ENCODE measurements at regions not wholly inside any gene's neighbourhood (a gene's known extent, or its start where the extent isn't known, plus 50 kb on each side); places are given as distances from the start of the nearest gene placed in this dataset.
"Not testable (repeated sequence)": the region's sequence is repeated elsewhere in the genome, so short reads cannot be mapped to it uniquely, and the experiment has no call there.

DNA sequence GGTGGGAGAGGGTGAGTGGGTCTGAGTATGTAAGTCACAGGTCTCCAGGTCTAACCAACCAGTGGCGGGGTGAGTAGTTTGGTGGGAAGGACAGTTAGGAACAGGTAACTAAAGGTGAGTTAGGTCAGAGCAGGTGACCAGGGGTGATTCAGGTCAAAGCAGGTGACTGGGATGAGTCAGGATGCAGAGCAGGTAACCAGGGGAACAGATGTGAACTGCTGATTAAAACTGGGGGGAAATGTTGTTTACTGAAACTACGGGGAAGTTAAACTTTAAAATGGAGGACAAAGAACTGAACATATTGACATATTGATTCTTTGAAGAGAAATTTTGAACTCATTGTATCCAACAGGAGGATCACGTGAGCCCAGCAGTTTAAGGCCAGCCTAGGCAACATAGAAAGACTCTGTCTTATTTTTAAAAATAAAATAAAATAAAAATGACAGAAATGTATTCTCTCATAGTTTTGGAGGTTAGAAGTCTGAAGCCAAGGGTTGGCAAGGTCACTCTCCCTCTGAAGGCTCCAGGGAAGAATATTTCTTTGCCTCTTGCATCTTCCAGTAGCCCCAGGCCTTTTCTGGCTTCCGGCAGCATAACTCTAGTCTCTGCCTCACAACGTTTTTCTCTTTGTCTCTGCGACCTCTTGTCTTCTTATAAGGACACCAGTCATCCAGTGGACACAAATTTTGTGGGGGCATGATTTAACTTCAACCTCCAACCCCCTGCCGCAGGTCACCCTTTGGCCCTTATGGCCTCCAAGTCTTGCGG is 64.3 kb upstream of the TINAGL1 start:
- no peak for DNase-seq

DNA sequence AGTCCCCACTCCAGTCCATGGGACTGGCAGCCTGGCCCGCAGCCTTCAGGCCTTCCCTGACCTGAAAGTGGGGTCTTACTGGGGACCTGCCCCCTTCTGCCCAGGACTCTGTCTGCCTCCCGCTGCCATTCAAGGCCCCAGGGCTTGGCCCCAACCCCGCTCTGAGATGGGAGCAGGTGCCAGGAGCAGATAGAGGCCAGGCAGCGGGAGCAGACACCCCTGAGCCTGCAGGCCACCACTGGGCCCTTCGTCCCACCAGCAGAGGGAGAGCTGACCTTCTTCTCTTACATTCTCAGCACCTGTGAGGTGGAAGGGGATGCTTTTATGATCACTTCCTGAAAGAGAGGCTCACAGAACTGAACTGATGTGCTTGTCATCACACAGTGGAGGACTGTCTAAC is 62.2 kb upstream of the TINAGL1 start:
- no peak for DNase-seq

DNA sequence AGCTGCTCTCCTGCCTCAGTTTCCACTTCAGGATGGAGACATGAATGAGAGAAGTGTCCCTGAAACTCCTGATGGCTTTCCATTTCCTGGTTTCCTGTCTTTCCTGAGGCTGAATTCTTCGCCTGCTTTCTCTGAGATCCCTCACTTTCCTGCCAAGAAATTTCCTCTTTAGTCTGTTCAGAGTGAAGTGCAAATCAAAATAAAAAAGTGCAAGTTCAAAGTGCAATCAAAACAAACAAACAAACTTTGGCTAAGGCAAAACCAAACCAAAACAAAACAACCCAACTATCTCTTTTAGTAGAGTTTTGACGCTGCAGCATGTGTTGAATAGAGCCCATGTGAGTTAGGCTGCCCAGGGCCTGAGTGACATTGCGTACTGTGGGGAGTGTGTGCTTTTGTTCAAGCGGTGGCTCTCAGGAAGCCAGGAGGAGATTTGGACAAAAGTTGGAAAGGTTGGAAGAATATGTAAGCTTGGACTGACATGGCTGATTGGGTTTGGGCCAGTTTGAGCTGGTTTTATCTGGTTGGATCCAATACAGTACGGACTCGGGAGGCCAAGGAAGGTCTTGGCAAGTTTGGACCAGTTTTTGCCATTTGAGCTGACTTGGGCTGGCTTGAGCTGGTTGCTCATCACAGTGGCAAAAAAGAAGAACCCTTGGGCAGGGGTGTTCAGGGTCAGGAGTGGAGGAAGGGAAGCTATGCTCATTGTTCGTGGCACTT is 61.1 kb upstream of the TINAGL1 start:
- no peak for DNase-seq

DNA sequence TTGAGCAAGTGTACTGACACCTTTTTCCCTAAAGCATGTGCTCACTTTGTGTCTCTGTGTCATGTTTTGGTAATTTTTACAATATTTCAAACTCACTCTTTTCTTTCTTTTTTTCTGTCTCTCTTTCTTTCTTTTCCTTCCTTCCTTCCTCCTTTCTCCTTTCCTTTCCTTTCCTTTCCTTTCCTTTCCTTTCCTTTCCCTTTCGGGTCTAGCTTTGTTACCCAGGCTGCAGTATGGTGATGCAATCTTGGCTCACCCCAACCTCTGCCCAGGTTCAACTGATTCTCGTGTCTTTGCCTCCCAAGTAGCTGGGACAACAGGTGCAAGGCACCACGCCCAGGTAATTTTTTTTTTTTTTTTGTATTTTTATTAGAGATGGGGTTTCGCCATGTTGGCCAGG is 60.4 kb upstream of the TINAGL1 start:
- DNase-seq, result no peak

DNA sequence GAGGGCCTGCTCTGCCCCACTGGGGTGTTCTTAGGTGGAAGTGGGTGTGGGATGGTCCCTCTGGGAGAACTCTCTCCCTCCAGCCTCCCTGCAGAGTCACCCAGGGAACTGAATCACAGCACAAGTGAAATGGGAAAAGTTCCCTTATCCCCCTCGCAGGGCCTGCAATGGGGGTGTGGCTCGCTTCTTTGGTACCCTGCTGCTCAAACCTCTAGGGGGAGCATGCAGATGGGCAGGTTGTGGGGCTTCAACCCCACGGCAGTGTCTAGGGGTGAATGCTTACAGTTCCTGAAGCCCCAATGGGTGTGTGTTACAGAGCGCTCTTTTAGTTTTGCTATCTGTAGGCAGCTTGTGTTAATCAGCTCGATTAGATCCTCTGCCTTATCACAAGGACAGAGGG is 59.0 kb upstream of the TINAGL1 start:
- DNase-seq, result no peak

DNA sequence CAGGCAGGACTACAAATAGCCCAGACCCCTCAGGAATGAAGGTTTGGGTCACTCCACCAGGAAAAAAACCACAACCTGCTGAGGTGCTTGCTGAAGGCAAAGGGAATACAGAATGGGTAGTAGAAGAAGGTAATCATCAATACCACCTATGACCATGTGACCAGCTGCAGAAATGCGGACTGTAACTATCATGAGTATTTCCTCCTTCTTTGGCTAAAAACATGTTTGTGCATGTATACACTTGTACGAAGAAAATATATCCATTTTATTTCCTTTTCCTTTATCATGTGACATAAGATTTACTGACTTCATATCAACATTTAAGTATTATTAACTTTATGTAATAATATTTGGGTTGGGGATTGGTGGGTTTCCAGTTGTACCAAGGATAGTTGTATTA is 58.3 kb upstream of the TINAGL1 start:
- DNase-seq, result not testable (repeated sequence)

DNA sequence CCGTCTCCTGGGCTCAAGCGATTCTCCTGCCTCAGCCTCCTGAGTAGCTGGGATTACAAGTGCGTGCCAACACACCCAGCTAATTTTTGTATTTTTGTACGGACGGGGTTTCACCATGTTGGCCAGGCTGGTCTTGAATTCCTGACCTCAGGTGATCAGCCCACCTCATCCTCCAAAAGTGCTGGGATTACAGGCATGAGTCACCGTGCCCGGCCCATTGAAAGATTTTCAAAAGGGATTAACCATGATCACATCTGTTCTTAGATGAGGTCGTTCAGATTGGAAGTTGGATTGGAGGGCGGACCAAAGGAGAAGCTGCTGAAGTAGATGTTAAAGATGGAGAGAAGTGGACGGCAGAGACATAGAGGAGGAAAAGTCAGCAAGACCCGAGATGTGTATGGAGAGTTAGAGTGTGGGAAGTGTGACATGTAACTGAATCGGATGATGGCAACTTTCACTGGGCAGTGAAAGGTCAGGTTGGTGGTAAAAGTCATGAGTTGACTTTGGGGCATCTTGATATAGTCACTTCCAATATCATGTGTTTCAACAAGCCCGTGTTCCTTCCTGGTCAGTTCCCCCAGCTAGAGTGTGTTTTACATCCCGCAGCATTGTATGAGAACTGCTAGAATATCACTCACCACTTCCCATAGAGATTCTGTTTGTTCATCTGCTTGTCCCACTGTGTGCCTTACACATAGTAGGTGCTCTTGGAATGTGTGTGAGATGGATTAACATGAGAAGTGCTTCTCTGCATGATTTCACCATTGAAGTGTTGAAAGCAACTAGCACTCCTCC is 54.4 kb upstream of the TINAGL1 start:
- DNase-seq, result no peak

DNA sequence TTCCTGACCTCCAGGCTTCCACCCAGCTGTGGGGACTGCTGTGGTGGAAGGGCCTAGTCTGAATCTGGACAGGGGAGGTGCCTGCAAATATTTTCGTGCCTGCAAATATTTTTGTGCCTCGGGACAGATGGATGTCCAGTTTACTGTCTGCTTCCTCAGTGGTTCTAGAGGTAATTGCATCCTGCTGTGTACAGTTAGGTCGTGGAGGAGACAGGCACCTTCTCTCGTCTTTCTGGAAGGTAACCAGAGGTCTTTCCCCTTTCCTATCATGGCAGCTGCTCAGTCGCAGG is 53.8 kb upstream of the TINAGL1 start:
- DNase-seq, result no peak

DNA sequence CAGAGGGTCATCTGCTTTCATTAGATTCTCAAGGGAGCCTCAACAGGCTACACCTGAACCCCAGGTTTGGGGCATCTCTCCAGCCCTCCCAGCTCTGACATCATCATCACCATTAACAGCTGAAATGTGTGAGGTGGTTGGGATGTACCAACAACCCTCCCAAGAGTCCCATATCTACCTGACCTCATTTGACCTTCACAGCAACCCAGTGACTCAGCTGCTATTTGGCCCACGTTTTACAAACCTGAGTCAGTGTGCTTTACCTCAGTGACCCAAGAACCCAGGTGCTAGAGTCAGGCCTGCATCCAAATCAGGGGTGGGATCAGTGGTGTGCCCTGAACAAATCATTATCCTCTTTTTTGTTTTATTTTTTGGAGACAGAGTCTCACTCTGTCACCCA is 53.3 kb upstream of the TINAGL1 start:
- DNase-seq, result no peak

DNA sequence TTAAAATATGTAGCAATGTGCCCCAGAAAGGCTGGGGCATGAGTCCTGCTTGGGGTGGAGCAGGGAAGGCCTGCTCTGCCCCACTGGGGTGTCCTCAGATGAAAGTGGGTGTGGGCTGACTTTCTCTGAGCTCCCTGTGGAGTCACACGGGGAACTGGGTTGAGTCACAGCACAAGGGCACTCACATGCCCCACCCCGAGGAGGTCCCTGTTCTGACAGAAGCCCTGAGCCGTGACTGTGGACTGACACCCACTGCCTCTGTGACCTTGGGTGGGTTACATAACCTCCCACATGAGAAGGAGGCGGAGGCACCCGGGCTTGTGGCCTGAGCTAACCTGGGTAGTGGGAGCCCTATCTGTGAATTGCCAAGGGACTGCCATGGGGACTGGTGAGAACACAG is 52.5 kb upstream of the TINAGL1 start:
- DNase-seq, result peak; percentile 82

DNA sequence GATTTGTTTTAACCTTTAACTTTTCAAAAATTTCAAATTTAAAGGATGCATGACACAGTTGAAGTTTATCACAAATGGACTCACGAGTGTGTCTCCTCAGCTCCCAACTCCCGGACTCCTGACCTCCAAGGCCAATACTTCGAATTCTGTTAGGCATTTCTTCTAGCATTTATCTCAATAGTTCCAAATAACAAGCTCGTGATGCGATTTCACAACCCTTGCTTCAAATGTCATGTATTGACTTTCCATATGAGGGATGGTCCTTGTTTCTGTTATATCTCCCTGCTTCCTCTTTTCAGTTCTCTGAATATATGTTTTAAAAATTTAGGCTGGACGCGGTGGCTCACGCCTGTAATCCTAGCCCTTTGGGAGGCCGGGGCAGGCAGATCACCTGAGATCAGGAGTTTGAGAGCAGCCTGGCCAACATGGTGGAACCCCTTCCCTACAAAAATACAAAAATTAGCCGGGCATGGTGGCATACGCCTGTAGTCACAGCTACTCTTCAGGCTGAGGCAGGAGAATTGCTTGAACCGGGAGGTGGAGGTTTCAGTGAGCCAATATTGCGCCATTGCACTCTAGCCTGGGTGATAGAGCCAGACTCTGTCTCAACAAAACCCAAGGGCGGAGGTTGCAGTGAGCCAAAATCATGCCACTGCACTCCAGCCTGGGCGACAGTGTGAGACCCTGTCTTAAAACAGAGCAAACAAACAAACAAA is 52.0 kb upstream of the TINAGL1 start:
- DNase-seq, result peak; percentile 26

Measured in CD4-positive, alpha-beta T cell treated with Interferon gamma for 1 hour (primary cell).